IMR-90 (cell line): ENCODE measurements at regions not wholly inside any gene's neighbourhood (a gene's known extent, or its start where the extent isn't known, plus 50 kb on each side); places are given as distances from the start of the nearest gene placed in this dataset.
"Not testable (repeated sequence)": the region's sequence is repeated elsewhere in the genome, so short reads cannot be mapped to it uniquely, and the experiment has no call there.

ENCODE experiments used
- ATAC-seq: fragments of 200-7000 bp; cut with Tn5 transposase; 2 replicates; pipeline ENCODE4 v1.9.1; 2020; ENCODE audit warnings: low read depth, mild to moderate bottlenecking, moderate library complexity
- BruUV-seq: library from RNA; stranded (reverse); fragments of 400-500 nt; replicated peaks from 2 replicates; lab custom pipeline; 2021; lab: Mats Ljungman, UMichigan
- CTCF ChIA-PET: fragments of 300-600 bp; formaldehyde crosslinking; extraction: SDS; loops from one replicate; lab custom pipeline; 2021; ENCODE audit warnings: antibody characterized with exemption; lab: Yijun Ruan, JAX
- POLR2A ChIA-PET: fragments of 300-600 bp; sonication (Branson Sonifier 250); formaldehyde crosslinking; loops from one replicate; lab custom pipeline; 2022; ENCODE audit warnings: antibody characterized with exemption; ENCODE audit not compliant: unreplicated experiment; lab: Charles Lee
- DNase-seq: peaks from one replicate; pipeline ENCODE4 v3.0.0; 2013
- H2AFZ ChIP-seq: replicated peaks from 2 replicates; pipeline ENCODE3; 2013; ENCODE audit warnings: low read length, mild to moderate bottlenecking; ENCODE audit not compliant: poor library complexity
- H2AK5ac ChIP-seq: 2 replicates; pipeline ENCODE4 v1.6.1; 2013; ENCODE audit warnings: low read depth, low read length, inconsistent platforms
- H2AK9ac ChIP-seq: replicated peaks from 2 replicates; pipeline ENCODE3; 2013; ENCODE audit warnings: mild to moderate bottlenecking, low read depth, low read length, moderate library complexity; ENCODE audit not compliant: poor library complexity
- H2BK120ac ChIP-seq: 2 replicates; pipeline ENCODE4 v1.6.1; 2013; ENCODE audit warnings: low read depth, low read length, inconsistent platforms
- H2BK15ac ChIP-seq: 3 replicates; pipeline ENCODE4 v1.6.1; 2013; ENCODE audit warnings: low read depth, low read length, inconsistent platforms
- H2BK20ac ChIP-seq: 2 replicates; pipeline ENCODE4 v1.6.1; 2013; ENCODE audit warnings: low read depth, mild to moderate bottlenecking, inconsistent platforms, low read length, moderate library complexity
- H2BK5ac ChIP-seq: 2 replicates; pipeline ENCODE4 v1.6.1; 2013; ENCODE audit warnings: mild to moderate bottlenecking, low read depth, low read length, inconsistent platforms; ENCODE audit not compliant: poor library complexity, severe bottlenecking
- H3K14ac ChIP-seq: replicated peaks from 2 replicates; pipeline ENCODE4 v1.6.1; 2013; ENCODE audit warnings: low read depth, low read length, inconsistent platforms
- H3K18ac ChIP-seq: 2 replicates; pipeline ENCODE4 v1.6.1; 2013; ENCODE audit warnings: low read depth, low read length, control low read depth
- H3K23ac ChIP-seq: 2 replicates; pipeline ENCODE4 v1.6.1; 2013; ENCODE audit warnings: low read depth, low read length, inconsistent platforms
- H3K27ac ChIP-seq: 2 replicates; pipeline ENCODE4 v1.5.1; 2013; ENCODE audit warnings: mild to moderate bottlenecking, control low read depth, low read length; ENCODE audit not compliant: insufficient read depth
- H3K27me3 ChIP-seq: 2 replicates; pipeline ENCODE4 v1.6.1; 2013; ENCODE audit warnings: low read length; ENCODE audit not compliant: control insufficient read depth, insufficient read depth
- H3K36me3 ChIP-seq: 2 replicates; pipeline ENCODE4 v1.6.1; 2013; ENCODE audit warnings: low read length, mixed read lengths; ENCODE audit not compliant: control insufficient read depth, insufficient read depth
- H3K4ac ChIP-seq: 2 replicates; pipeline ENCODE4 v1.6.1; 2013; ENCODE audit warnings: low read depth, low read length, inconsistent platforms
- H3K4me1 ChIP-seq: 2 replicates; pipeline ENCODE4 v1.6.1; 2013; ENCODE audit warnings: low read length, mixed read lengths; ENCODE audit not compliant: control insufficient read depth, insufficient read depth
- H3K4me2 ChIP-seq: 2 replicates; pipeline ENCODE4 v1.6.1; 2013; ENCODE audit warnings: low read depth, mild to moderate bottlenecking, control low read depth, low read length, moderate library complexity
- H3K4me3 ChIP-seq: 2 replicates; pipeline ENCODE4 v1.5.1; 2013; ENCODE audit warnings: low read depth, mild to moderate bottlenecking, control low read depth, low read length, moderate library complexity; ENCODE audit not compliant: insufficient read depth
- H3K56ac ChIP-seq: 2 replicates; pipeline ENCODE4 v1.6.1; 2013; ENCODE audit warnings: low read length, inconsistent platforms; ENCODE audit not compliant: insufficient read depth; ENCODE audit errors: extremely low read depth
- H3K79me1 ChIP-seq, 2 experiments: 2 replicates each; pipeline ENCODE4 v1.6.1; 2013; ENCODE audit warnings: low read length in 2 of 2, inconsistent platforms in 1 of 2, low read depth in 1 of 2
- H3K9ac ChIP-seq: 2 replicates; pipeline ENCODE4 v1.6.1; 2013; ENCODE audit warnings: low read depth, low read length, control low read depth
- H3K9me1 ChIP-seq: 2 replicates; pipeline ENCODE4 v1.6.1; 2013; ENCODE audit warnings: low read length, inconsistent platforms; ENCODE audit not compliant: insufficient read depth
- H3K9me3 ChIP-seq: 2 replicates; pipeline ENCODE4 v1.6.1; 2013; ENCODE audit warnings: low read length; ENCODE audit not compliant: control insufficient read depth, insufficient read depth
- H4K20me1 ChIP-seq: 2 replicates; pipeline ENCODE4 v1.6.1; 2013; ENCODE audit warnings: low read length, inconsistent platforms; ENCODE audit not compliant: insufficient read depth
- H4K5ac ChIP-seq: 2 replicates; pipeline ENCODE4 v1.6.1; 2013; ENCODE audit warnings: mild to moderate bottlenecking, low read depth, low read length, control low read depth
- H4K8ac ChIP-seq, 2 experiments: 2 replicates each; pipeline ENCODE4 v1.6.1; 2013; ENCODE audit warnings: low read depth in 2 of 2, low read length in 2 of 2, control low read depth in 1 of 2, inconsistent platforms in 1 of 2
- H4K91ac ChIP-seq: 2 replicates; pipeline ENCODE4 v1.6.1; 2013; ENCODE audit warnings: low read depth, low read length, inconsistent platforms; ENCODE audit not compliant: insufficient read depth
- WGBS, 2 experiments: methylation state at CpG; one replicate each; pipeline versions ENCODE4 v1.1.5 to v1.1.7; 2013; ENCODE audit warnings: missing lambda C conversion rate in 2 of 2; ENCODE audit not compliant: insufficient read length in 1 of 2; ENCODE audit errors: extremely low coverage in 2 of 2; 5-methylcytosine and 5-hydroxymethylcytosine counted together
- dilution Hi-C: fragments of 300-500 bp; cut with HindIII; formaldehyde crosslinking; loops from one replicate; pipeline ENCODE4 v1.14.3; 2018; ENCODE audit warnings: low sequenced_read_pairs; ENCODE audit not compliant: unreplicated experiment
- in situ Hi-C: fragments of 300-500 bp; cut with MboI; formaldehyde crosslinking; loops from 3 replicates; pipeline ENCODE4 v1.14.3; 2019; ENCODE audit warnings: low sequenced_read_pairs, inconsistent platforms, mixed read lengths
- intact Hi-C: fragments of 100-400 bp; cut with micrococcal nuclease; formaldehyde crosslinking; loops from 2 replicates; pipeline ENCODE4 v1.10.0; 2022

DNA sequence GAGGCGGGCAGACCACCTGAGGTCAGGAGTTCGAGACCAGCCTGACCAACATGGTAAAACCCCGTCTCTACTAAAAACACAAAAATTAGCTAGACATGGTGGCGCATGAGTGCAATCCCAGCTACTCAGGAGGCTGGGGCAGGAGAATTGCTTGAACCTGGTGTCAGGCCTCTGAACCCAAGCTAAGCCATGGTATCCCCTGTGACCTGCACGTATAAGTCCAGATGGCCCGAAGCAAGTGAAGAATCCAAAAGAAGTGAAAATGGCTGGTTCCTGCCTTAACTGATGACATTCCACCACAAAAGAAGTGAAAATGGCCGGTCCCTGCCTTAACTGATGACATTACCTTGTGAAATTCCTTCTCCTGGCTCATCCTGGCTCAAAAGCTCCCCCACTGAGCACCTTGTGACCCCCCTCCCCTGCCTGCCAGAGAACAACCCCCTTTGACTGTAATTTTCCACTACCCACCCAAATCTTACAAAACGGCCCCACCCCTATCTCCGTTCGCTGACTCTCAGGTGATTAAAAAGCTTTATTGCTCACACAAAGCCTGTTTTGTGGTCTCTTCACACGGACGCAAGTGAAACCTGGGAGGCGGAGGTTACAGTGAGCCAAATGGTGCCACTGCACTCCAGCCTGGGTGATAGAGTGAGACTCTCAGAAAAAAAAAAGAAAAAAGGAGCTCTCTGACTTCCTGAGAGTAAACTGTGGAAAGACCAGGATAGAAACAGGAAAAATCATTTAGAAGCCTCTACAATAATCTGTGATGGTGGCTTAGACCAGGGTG, 84.1 kb downstream of the PHAX start:
- dilution Hi-C loops, DNase-seq, H2BK5ac ChIP-seq, H3K9me1 ChIP-seq, H3K4me2 ChIP-seq, in situ Hi-C loops, H2AFZ ChIP-seq, ATAC-seq, H2AK5ac ChIP-seq, H3K14ac ChIP-seq, H3K9me3 ChIP-seq, H3K36me3 ChIP-seq, H4K5ac ChIP-seq, BruUV-seq, H3K18ac ChIP-seq, intact Hi-C loops, H3K27ac ChIP-seq, H2BK120ac ChIP-seq, H3K9ac ChIP-seq, H2AK9ac ChIP-seq, H3K56ac ChIP-seq, H3K79me1 ChIP-seq, H3K27me3 ChIP-seq, H3K4me1 ChIP-seq, H2BK15ac ChIP-seq, H4K8ac ChIP-seq, H3K23ac ChIP-seq, H4K20me1 ChIP-seq, H2BK20ac ChIP-seq, H3K4ac ChIP-seq, H4K91ac ChIP-seq, H3K4me3 ChIP-seq: not testable (repeated sequence)
- POLR2A ChIA-PET: interaction anchor here (0.6 kb wide), 2 partner anchors 10 to 72 kb away, joined by 3 read pairs; no protein-coding TSS in a partner anchor
- CTCF ChIA-PET: interaction anchor here (0.7 kb wide), 2 partner anchors 9 to 1442 kb away, joined by 3 read pairs; no protein-coding TSS in a partner anchor
- WGBS, 2 experiments: 40% methylated on average over 7 of the region's 13 CpGs; no CpG with 5 or more reads in 1 of the 2 experiments
